ENCODE measurements at regions not wholly inside any gene's neighbourhood (a gene's known extent, or its start where the extent isn't known, plus 50 kb on each side); places are given as distances from the start of the nearest gene placed in this dataset.
"Not testable (repeated sequence)": the region's sequence is repeated elsewhere in the genome, so short reads cannot be mapped to it uniquely, and the experiment has no call there.

DNA sequence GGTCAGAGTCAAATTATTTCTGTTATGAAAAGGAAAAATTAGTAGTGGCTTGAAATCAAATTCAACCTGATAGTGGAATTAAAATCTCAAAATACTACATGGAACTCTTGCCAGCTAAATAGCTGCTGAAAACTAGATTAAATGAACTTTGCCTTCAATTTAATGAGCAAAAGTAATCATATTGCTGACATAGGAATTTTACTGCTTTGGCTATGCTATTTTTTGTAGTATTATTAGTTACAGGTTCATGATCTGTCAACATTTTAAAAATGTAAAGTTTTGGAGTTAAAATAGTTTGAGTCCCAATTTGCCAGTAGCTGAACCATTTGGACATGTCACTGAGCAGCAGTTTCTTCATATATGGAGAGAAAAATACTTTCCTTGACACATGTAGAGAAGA is 81.4 kb downstream of the RERGL start:
- DNase-seq (ENCODE audit: low read depth) = no peak

DNA sequence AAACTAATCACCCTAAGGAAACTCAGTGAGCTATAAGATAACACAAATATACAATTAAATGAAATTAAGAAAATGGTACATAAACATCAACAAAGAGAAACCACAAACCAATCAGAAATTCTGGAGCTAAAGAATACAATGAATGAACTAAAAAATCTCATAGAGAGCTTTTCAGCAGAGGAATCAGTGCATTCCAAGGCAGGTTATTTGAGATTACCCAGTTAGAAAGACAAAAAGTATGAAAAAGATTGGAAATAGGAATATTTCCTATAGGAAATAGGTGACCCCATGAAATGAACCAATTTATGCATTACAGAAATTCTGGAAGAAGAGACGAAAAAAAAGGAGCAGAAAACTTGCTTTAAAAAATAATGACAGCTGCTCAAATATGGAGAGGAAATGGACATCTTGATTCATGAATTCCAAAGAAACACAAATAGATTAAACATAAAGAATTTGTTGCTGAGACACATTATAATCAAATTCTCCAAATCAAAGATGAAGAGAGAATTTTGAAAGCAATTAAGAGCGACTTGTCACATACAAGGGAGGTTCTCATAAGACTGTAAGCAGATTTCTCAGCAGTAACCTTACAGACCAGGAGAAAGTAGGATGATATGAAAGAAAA is 90.7 kb downstream of the RERGL start:
- DNase-seq (ENCODE audit: low read depth) = no peak

DNA sequence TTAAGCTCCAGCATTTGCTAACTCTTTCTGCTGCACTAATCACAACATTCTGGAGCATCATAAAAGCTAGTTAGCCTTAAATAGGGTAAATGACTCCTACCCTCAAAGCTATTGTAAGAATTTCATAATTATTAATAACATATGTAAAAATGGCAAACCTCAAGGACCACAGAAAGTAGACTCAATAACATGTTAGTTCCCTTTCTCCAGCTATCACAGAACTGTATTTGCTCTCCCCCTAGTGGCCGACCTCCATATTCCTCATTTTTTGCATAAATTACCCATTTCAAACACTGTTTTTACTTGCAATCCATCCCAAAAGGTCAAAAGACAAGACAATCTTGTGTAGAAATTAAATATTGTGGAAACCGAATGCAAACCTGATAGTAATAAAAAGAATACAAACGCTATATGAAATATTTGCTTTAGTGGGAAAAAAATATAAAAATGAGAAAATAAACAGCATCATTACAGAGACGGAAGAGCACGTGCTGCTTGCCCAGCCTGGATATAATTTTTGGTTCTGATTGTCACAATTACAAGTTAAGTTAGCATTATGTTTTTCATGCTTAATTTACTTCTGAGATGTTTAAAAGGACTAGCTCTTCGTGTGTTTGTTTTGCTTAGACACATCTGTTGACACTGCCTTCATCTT is 97.9 kb downstream of the RERGL start:
- peak; percentile 44 for DNase-seq (ENCODE audit: low read depth)

DNA sequence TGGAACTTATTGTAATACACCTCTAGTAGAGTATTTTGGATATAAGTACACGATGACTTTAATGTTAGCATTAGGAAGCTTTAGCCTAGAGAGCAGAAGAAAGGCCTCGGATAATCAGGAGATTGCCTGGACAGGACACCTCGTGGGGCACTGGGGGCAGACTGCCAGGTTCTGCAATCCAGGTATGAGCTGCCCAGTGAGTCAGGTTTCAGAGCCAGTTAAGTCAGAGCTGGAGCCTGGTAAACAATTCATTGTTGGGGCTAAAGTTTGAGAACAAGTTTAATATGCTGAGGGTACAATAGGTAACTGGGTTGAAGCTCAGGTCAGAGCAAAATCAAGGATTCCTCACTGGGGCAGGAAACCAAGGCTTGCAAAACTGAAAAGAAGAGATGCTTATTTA is 107.4 kb downstream of the RERGL start:
- no peak for DNase-seq (ENCODE audit: low read depth)

DNA sequence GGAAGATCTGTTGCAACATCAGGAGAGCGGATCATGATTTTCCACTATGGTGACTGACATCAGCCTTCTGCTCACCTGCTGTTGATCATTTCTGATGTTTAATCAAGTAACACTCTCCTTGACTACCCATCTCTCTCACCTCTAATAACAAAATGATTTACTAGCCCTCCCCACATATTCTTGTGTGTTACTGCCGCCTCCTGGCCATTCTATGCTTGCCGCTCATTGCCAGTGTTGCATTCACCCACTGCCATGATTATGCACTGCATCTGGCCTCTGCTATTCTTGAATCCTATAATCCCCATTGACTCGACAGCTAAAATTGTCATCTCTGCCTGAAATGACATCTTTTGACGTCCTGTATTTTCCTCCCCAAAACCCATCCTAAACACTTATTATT is 113.8 kb downstream of the RERGL start:
- no peak for DNase-seq (ENCODE audit: low read depth)

DNA sequence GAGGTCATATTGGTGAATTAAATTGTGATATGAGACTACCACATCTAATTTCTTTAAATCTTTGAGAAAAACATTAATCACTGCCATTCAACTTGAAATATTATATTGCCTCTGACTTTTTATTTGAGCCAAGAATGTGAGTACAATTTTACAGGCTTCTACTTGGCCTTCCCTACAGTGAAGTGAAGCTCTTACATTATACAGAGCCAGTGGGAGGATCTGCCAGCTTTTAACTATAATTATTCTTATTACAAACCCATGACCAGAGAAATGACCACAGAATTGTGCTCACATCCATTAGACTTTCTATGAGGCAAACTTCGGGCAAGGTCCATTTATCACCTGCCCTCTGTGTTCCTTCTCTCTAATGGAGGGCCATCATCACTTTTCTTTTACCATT is 114.2 kb downstream of the RERGL start:
- DNase-seq (ENCODE audit: low read depth) = no peak

DNA sequence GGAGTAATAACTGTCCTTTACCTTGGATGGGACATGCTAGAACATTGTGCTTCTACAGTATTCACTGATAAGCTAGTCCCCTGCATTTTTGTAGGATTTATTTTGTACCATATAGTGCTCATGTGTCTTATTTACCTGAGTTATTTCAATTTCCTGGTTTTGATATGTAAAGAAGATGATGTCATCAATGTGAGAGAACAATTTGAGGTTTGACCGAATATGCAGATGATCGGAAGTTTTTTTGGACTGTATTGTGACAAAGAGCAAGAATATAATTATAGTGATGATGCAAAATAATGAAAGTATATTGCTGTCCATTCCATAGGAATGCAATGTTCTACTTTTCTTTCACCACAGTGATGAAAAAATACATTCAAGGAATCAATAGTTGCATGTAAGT is 114.8 kb downstream of the RERGL start:
- no peak for DNase-seq (ENCODE audit: low read depth)

DNA sequence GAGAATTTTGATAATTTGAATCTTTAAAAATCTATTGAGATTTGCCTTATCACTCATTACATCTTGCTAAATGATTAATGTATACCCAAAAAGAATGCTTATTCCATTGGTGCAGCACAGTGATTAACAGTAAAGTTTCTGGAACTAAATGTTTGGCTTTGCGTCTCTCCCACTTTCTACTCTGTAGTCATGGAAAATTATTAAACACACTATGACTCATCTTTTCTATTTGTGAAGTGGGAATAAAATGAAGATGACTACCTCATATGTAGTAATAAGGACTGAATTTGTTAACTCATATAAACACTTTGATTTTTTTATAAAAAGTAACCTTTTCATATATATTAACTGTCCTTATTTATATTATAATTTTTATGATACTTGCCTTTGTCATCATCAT is 118.1 kb downstream of the RERGL start:
- no peak for DNase-seq (ENCODE audit: low read depth)

DNA sequence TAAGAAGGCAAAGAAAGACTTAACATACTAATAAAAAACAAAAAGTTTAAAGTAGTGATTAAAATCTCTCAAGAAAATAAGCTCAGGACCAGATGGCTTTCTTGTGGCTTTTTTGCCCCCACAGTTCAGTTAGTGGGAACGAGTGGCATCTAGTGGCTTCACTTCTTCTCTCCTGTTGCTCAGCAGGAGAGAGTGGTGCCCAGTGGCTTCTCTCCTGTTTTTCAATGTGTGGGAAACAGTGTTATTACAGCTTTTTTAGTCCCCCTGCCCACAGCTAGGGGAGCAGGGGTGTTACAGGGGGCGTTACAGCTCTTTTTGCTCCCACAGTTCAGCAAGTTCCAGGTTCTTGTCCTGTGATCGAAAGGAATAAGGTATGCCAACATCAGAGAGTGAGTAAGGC is 135.2 kb downstream of the RERGL start:
- no peak for DNase-seq (ENCODE audit: low read depth)

DNA sequence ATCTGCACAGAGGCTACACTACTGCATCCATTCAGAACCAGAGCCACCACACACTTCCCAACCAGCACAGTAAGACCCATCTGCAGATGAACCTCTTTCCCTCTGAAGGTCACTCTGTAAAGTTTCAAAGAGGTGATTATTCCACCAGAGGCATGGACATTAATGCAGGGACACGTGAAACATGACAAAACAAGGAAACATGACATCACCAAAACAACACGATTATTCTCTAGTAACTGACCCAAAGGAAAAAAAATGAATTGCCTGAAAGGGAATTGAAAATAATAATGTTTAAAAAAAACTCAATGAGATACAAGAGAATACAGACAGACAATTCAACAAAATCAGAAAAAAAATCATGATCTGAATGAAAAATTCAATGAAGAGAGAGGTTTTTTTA is 139.1 kb downstream of the RERGL start:
- DNase-seq (ENCODE audit: low read depth) = no peak

DNA sequence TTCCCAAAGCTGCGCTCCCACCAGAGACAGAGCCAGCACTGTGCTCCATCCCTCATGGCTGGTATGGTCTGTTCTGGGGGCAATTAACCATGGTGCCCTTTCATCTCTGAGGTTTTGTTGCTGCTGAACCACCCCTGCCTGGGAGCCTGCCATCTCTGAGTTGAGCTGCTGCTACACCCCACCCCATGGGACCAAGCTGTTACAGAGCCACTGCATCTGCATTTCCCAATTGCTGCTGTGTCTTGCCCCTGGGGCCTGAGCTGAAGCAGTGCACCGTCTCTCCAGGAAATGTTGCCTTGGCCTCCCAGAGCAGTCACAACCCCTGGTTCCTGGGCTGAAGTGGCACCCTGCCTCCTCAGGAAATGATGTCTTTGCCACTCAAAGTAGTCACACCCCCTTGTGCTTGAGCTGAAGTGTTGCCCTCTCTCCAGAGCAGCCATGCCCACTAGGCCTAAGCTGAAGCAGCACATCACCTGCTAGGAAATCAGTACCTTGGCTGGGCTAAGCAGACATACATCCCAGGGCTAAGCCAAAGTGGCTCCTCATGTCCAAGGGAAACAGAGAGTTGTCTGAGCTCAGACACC is 140.3 kb downstream of the RERGL start:
- no peak for DNase-seq (ENCODE audit: low read depth)

DNA sequence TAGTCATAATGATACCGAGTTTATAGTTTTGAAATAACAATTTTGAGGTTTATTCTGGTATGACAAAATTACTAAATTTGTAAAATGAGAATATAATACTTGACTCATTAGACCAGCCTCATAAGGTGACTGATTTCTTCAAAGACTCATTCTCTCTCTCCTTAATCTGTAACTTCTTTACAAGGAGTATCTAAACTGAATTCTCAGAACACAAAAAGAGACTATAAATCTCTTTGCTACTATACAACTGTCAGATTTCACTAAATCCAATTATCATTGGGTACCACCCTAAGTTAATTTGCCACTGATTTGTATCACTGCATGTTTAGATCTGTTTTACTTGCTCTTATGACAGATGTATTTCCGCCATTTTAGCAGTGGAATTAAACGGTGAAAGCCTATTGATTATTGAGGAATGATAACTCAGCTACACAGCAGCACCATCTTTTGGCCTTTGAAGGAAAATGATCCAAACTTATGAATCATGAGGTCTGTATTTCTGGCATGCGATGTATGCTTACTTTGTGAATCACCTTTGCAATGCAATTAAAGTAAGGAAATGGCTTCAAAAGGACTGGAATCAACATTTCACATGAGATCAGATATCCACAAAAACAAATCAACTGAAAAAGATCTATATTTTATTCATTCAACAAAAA is 161.2 kb downstream of the RERGL start:
- peak; percentile 90 for DNase-seq (ENCODE audit: low read depth)

DNA sequence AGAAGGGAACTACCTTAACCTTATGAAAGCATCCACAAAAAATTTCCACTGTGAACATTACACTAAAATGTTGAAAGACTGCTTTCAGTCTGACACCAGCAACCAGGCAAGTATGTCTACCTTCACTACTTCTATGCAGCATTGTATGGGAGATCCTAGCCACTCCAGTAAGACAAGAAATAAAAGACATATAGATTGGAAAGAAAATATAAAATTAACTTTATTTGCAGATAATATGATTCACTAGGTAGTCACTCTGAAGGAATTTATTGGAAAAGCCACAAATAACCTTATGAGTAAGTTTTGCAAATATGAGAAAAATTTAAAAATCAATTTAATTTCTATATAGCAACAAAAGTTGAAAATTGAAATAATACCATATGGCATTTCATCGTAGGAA is 172.0 kb downstream of the RERGL start:
- DNase-seq (ENCODE audit: low read depth) = peak; percentile 41

DNA sequence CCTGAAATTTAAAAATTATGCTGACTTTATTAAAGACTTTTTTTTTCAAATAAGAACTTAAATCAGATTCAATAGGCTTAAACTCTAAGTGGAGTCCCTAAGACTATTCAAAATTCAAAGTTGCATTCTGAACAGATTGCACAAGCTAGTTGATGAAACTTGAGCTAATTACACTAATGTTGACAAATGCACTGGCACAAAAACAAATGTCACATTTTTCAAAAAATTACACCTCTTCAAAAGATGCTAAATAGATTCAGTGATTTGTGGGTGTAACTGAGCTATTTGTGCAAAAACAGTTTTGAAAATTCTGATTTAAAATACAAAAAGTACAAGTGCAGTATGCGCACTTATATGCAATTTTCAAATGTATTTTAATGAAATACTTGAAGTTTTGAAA is 205.4 kb downstream of the RERGL start:
- DNase-seq (ENCODE audit: low read depth) = no peak

DNA sequence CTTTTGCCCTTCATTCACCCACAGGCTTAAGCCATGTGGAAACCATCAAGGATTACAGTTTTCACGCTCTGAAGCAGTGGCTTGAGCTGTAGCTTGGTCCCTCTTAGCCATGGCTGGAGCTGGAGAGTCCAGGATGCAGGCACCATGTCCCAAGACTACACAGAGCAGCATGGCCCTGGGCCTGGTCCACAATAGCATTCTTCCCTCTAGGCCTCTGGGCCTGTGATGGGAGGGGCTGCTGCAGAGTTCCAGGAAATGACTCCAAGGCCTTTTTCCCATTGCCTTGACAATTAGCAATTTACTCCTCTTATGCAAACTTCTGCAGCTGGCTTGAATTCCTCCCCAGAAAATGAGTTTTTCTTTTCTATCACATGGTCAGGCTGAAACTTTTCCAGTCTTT is 211.3 kb downstream of the RERGL start:
- no peak for DNase-seq (ENCODE audit: low read depth)

DNA sequence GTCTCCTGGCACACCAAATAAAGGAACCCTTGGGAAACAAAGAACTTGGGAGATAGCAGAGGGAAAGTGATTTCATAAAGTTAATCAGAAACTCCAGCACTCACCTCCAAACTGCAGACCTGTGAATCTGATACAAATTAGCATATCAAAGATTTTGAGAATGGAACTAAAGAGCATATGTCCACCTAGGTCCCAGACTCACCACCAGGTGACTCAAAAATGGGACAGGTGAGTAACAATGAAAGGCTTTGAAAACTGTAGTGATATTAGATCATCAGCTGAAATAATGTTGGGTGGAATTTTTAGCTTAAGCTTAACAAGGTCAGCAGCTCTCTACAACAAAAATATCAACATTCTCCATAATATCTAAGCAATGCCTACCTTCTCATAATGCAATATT is 214.8 kb downstream of the RERGL start:
- DNase-seq (ENCODE audit: low read depth) = no peak

DNA sequence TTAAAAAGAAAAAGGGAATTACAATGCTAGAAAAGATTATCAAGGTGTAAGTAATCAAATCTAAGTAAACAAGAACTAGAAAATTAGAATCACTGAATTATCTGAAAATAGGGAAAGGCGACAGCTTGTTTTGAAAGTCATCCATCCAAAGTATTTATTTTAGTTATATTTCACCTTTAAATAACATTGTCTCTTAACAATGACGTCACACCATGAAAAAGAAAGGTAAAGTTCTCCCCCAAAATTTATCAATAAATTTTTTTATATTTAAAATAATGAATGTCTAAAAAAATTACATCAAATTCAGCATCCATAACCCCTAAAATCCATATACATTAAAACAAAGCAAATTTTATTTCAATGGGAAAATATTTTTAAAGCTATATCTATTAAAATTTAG is 223.2 kb downstream of the RERGL start:
- no peak for DNase-seq (ENCODE audit: low read depth)

DNA sequence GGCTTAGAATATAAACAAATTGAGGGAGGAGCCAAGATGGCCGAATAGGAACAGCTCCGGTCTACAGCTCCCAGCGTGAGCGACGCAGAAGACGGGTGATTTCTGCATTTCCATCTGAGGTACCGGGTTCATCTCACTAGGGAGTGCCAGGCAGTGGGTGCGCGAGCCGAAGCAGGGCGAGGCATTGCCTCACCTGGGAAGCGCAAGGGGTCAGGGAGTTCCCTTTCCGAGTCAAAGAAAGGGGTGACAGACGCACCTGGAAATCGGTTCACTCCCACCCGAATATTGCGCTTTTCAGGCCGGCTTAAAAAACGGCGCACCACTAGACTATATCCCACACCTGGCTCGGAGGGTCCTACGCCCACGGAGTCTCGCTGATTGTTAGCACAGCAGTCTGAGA is 234.4 kb downstream of the RERGL start:
- DNase-seq (ENCODE audit: low read depth) = not testable (repeated sequence)

DNA sequence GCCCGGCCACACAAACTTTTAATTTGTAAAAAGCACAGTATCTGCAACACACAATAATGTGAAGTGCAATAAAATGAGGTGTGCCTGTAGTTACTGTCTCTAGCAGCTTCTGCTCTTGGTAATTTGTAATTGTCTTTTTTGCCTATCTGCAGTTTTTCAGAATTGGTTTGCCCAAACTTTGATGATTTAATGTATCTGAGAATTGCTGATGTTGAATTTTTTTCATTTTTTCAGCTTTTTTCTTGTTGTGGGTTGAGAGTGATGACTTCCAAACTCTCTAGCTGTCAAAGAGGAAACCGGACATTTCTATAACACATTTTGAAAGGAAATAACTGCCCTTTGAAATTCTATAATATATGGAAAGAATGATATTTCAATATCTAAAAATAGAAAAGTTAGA is 236.9 kb downstream of the RERGL start:
- no peak for DNase-seq (ENCODE audit: low read depth)

DNA sequence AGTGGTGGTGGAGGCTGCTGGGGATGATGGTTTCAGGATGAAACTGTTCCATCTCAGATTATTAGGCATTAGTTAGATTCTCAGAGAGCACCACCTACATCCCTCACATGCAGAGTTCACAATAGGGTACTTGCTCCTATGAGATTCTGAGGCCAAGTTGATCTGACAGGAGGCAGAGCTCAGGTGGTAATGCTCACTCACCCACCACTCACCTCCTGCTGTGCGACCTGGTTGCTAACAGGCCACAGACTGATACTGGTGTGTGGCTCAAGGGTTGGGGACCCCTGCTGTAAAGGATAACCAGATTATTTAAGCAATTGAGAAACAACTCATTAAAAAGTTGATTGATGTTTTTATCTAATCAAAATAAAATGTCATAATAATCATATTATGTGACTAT is 248.5 kb downstream of the RERGL start:
- no peak for DNase-seq (ENCODE audit: low read depth)

DNA sequence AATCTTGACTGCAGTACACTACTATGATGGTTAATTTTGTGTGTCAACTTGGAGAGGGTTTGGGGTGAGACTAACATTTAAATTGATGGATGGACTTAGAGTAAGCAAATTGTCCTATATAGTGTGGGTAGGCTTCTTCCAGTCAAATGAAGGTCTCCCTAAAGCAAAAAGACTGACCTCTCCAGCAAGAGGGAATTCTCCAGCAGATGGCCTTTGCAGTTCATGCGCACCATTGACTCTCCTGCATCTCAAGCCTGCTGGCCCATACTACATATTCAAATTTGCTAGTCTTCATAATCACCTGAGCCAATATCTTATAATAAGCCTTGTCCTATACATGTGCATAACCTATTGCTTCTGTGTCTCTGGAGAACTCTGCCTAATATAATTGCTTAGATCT is 260.2 kb downstream of the RERGL start:
- no peak for DNase-seq (ENCODE audit: low read depth)

DNA sequence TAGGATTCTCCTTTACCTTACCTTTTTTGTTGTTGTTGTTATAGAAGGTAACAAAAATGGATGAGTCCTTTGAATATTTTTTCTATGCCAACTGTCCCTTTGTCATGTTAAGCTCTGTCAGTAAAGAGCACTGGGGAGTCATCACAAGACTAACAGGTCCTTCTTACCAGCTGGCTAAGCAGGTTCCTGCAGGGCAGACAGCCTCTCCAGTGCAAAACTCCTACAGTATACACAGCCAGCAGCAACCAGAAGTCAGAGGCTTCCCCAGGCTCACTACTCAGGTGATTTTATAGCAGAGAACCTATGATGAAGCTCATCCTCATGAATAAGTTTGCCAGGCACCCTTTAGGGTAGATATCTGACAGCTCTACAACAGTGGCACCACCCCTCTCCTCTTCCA is 271.1 kb downstream of the RERGL start:
- no peak for DNase-seq (ENCODE audit: low read depth)

DNA sequence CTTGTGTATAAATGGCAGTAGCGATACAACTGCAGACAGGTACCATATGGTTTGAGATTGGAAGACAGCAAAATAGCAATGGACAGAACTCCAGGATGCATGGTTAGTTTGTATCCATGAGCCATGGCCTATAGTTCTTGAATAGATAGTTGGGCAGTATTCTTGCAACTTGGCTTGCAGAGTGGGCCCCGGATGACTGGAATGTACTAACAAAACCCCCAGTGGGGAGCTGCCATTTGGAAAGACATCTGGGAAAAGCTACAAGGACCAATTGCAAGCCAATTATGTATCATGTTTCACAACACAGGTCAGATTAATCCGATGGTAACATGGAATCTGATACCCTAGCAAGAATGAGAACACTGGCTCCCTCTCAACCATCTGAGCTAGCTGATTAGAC is 279.6 kb downstream of the RERGL start:
- DNase-seq (ENCODE audit: low read depth) = no peak

Data from HS-5 (cell line).